ENCODE measurements at regions not wholly inside any gene's neighbourhood (a gene's known extent, or its start where the extent isn't known, plus 50 kb on each side); places are given as distances from the start of the nearest gene placed in this dataset.

- H3K4me3 ChIP-seq (ENCODE audit: low read depth in 1 of 3, low read length in 3 of 3), result no peak overlapping the region
- H3K27me3 ChIP-seq (ENCODE audit: control insufficient read depth in 4 of 4, insufficient read depth in 4 of 4, low read length in 3 of 4), result no peaks in the 10 kb centered on the region
- H3K36me3 ChIP-seq (ENCODE audit: control insufficient read depth in 4 of 4, insufficient read depth in 3 of 4, low read depth in 1 of 4, low read length in 3 of 4), result no peaks in the 10 kb centered on the region
- TF ChIP-seq RXRA (IDR thresholded peaks at IDR 0.05), result no peak
- no peak for TF ChIP-seq HNF4A (conservative IDR thresholded peaks at IDR 0.05)
- no peak for TF ChIP-seq HNF4G (IDR thresholded peaks at IDR 0.05)
- TF ChIP-seq NR2F2 (IDR thresholded peaks at IDR 0.05), result no peak
- no peak for TF ChIP-seq ATF3 (IDR thresholded peaks at IDR 0.05)
- no peak for TF ChIP-seq MAX (IDR thresholded peaks at IDR 0.05)
- no peak for TF ChIP-seq RAD21 (IDR thresholded peaks at IDR 0.05)
- no peaks in the 10 kb centered on the region for H3K4me1 ChIP-seq (ENCODE audit: control insufficient read depth in 4 of 4, insufficient read depth in 4 of 4, low read length in 3 of 4)
- DNase-seq (ENCODE audit: low spot score), result no peak
- H3K9ac ChIP-seq (ENCODE audit: low read depth in 1 of 2, low read length in 2 of 2), result no peak overlapping the region
- no peak overlapping the region for H3K27ac ChIP-seq (ENCODE audit: low read depth in 1 of 2, low read length in 2 of 2)
- H3K9me3 ChIP-seq (ENCODE audit: control insufficient read depth in 4 of 4, low read length in 3 of 4), result no peaks in the 10 kb centered on the region
- WGBS, result 88% methylated on average over 6 of the region's 6 CpGs
Observed at GRCh38 chr2:129112181-129112580, 793.5 kb upstream of the HS6ST1 start.

- Histone ChIP-seq H3K9ac (ENCODE audit: low read depth in 1 of 2, low read length in 2 of 2) (no peak overlapping the region), H3K4me1 (ENCODE audit: control insufficient read depth in 4 of 4, insufficient read depth in 4 of 4, low read length in 3 of 4) (no peaks in the 10 kb centered on the region), H3K36me3 (ENCODE audit: control insufficient read depth in 4 of 4, insufficient read depth in 3 of 4, low read depth in 1 of 4, low read length in 3 of 4) (no peaks in the 10 kb centered on the region), H3K4me3 (ENCODE audit: low read depth in 1 of 3, low read length in 3 of 3) (no peak overlapping the region), H3K9me3 (ENCODE audit: control insufficient read depth in 4 of 4, low read length in 3 of 4) (no peaks in the 10 kb centered on the region), H3K27me3 (ENCODE audit: control insufficient read depth in 4 of 4, insufficient read depth in 4 of 4, low read length in 3 of 4) (no peaks in the 10 kb centered on the region), H3K27ac (ENCODE audit: low read depth in 1 of 2, low read length in 2 of 2) (no peak overlapping the region)
- 88% methylated on average over 6 of the region's 6 CpGs for WGBS
- TF ChIP-seq FOXA2 (IDR thresholded peaks at IDR 0.05) (no peak), RAD21 (IDR thresholded peaks at IDR 0.05) (no peak)
- no peak for DNase-seq (ENCODE audit: low spot score)
Observed at GRCh38 chr2:129113776-129114175, 795.1 kb upstream of the HS6ST1 start.

- no peak for DNase-seq (ENCODE audit: low spot score)
- no peak overlapping the region for H3K27ac ChIP-seq (ENCODE audit: low read depth in 1 of 2, low read length in 2 of 2)
Observed at GRCh38 chr2:129117434-129117833, 798.8 kb upstream of the HS6ST1 start.

More at GRCh38 chr2:129117434-129117833, 798.8 kb upstream of the HS6ST1 start:
- no peak overlapping the region for H3K4me3 ChIP-seq (ENCODE audit: low read depth in 1 of 3, low read length in 3 of 3)
- no peak overlapping the region for H3K9ac ChIP-seq (ENCODE audit: low read depth in 1 of 2, low read length in 2 of 2)
- no peaks in the 10 kb centered on the region for H3K4me1 ChIP-seq (ENCODE audit: control insufficient read depth in 4 of 4, insufficient read depth in 4 of 4, low read length in 3 of 4)
- TF ChIP-seq EGR1 (IDR thresholded peaks at IDR 0.05; ENCODE audit: low read depth in 2 of 2), result no peak
- TF ChIP-seq RXRA (IDR thresholded peaks at IDR 0.05), result peak in 1 of 2 donors; percentile 40
- no peak for TF ChIP-seq REST (IDR thresholded peaks at IDR 0.05)
- no peak for TF ChIP-seq RAD21 (IDR thresholded peaks at IDR 0.05)
- no peak for TF ChIP-seq SP1 (IDR thresholded peaks at IDR 0.05)
- TF ChIP-seq TAF1 (conservative IDR thresholded peaks at IDR 0.05), result no peak
- no peaks in the 10 kb centered on the region for H3K36me3 ChIP-seq (ENCODE audit: control insufficient read depth in 4 of 4, insufficient read depth in 3 of 4, low read depth in 1 of 4, low read length in 3 of 4)
- no peaks in the 10 kb centered on the region for H3K27me3 ChIP-seq (ENCODE audit: control insufficient read depth in 4 of 4, insufficient read depth in 4 of 4, low read length in 3 of 4)
- WGBS, result 86% methylated on average over 2 of the region's 2 CpGs
- no peaks in the 10 kb centered on the region for H3K9me3 ChIP-seq (ENCODE audit: control insufficient read depth in 4 of 4, low read length in 3 of 4)

All from liver (tissue), 7 donors.